SK-N-SH treated with all-trans-retinoic acid at 6 μM for 48 hours (cell line): ENCODE measurements at regions not wholly inside any gene's neighbourhood (a gene's known extent, or its start where the extent isn't known, plus 50 kb on each side); places are given as distances from the start of the nearest gene placed in this dataset.
"Not testable (repeated sequence)": the region's sequence is repeated elsewhere in the genome, so short reads cannot be mapped to it uniquely, and the experiment has no call there.

ENCODE experiments used
- ATAC-seq: fragments of 200-7000 bp; cut with Tn5 transposase; 3 replicates; pipeline ENCODE4 v1.9.1; 2020; ENCODE audit warnings: mild to moderate bottlenecking, moderate library complexity
- ARNTL ChIP-seq: fragments of 450-650 bp; formaldehyde crosslinking; IDR thresholded peaks from 2 replicates; pipeline ENCODE4 v1.5.0; 2020; ENCODE audit warnings: low read depth, mild to moderate bottlenecking, moderate library complexity, borderline replicate concordance
- BACH2 ChIP-seq: fragments of 250-450 bp; sonication (Bioruptor Pico); IDR thresholded peaks from 2 replicates; pipeline ENCODE4 v1.9.0; 2021; ENCODE audit warnings: mild to moderate bottlenecking, borderline replicate concordance
- CSDC2 ChIP-seq: fragments of 250-450 bp; sonication (Bioruptor Pico); IDR thresholded peaks from 2 replicates; pipeline ENCODE4 v1.5.0; 2020; ENCODE audit warnings: mild to moderate bottlenecking, moderate library complexity
- ESRRG ChIP-seq: fragments of 250-450 bp; sonication (Bioruptor Pico); IDR thresholded peaks from 2 replicates; pipeline ENCODE4 v1.6.1; 2021; ENCODE audit warnings: mild to moderate bottlenecking
- GLIS3 ChIP-seq: fragments of 250-450 bp; sonication (Bioruptor Pico); IDR thresholded peaks from 2 replicates; pipeline ENCODE4 v1.5.0; 2020; ENCODE audit warnings: mild to moderate bottlenecking, moderate library complexity
- ISL1 ChIP-seq: fragments of 250-450 bp; sonication (Bioruptor Pico); IDR thresholded peaks from 2 replicates; pipeline ENCODE4 v2.1.2; 2022; ENCODE audit warnings: mild to moderate bottlenecking, moderate library complexity
- OSR1 ChIP-seq: fragments of 250-450 bp; sonication (Bioruptor Pico); IDR thresholded peaks from 2 replicates; pipeline ENCODE4 v1.8.0; 2022; ENCODE audit warnings: moderate library complexity, mild to moderate bottlenecking, inconsistent platforms
- PPARA ChIP-seq: fragments of 250-450 bp; sonication (Bioruptor Pico); IDR thresholded peaks from 2 replicates; pipeline ENCODE4 v1.5.0; 2020; ENCODE audit warnings: mild to moderate bottlenecking, borderline replicate concordance
- RARB ChIP-seq: fragments of 250-450 bp; sonication (Bioruptor Pico); IDR thresholded peaks from 2 replicates; pipeline ENCODE4 v1.8.0; 2021; ENCODE audit warnings: mild to moderate bottlenecking, moderate library complexity
- TOX ChIP-seq: fragments of 250-450 bp; sonication (Bioruptor Pico); IDR thresholded peaks from 2 replicates; pipeline ENCODE4 v1.8.0; 2021; ENCODE audit warnings: mild to moderate bottlenecking, moderate library complexity, borderline replicate concordance
- ZC3H10 ChIP-seq: fragments of 250-450 bp; sonication (Bioruptor Pico); IDR thresholded peaks from 2 replicates; pipeline ENCODE4 v1.5.1; 2021; ENCODE audit warnings: mild to moderate bottlenecking, moderate library complexity
- ZFP3 ChIP-seq: fragments of 250-450 bp; sonication (Bioruptor Pico); IDR thresholded peaks from 2 replicates; pipeline ENCODE4 v1.5.0; 2020; ENCODE audit warnings: mild to moderate bottlenecking, moderate library complexity
- ZFP30 ChIP-seq: fragments of 450-650 bp; formaldehyde crosslinking; IDR thresholded peaks from 2 replicates; pipeline ENCODE4 v1.5.0; 2022; ENCODE audit warnings: mild to moderate bottlenecking, moderate library complexity
- ZNF565 ChIP-seq: fragments of 450-650 bp; formaldehyde crosslinking; conservative IDR thresholded peaks from 2 replicates; pipeline ENCODE4 v1.5.0; 2020; ENCODE audit warnings: low read depth, mild to moderate bottlenecking, moderate library complexity
- ZNF70 ChIP-seq: fragments of 450-650 bp; formaldehyde crosslinking; IDR thresholded peaks from 2 replicates; pipeline ENCODE4 v1.5.0; 2020; ENCODE audit warnings: mild to moderate bottlenecking, moderate library complexity
- ZNF8 ChIP-seq: fragments of 450-650 bp; formaldehyde crosslinking; IDR thresholded peaks from 2 replicates; pipeline ENCODE4 v1.5.0; 2020; ENCODE audit warnings: mild to moderate bottlenecking, moderate library complexity
- TF ChIP-seq, protein P1 (sequence below): fragments of 250-450 bp; sonication (Bioruptor Pico); IDR thresholded peaks from 2 replicates; pipeline ENCODE4 v1.5.1; 2021; ENCODE audit warnings: mild to moderate bottlenecking, moderate library complexity
- TF ChIP-seq, protein P2 (sequence below): fragments of 250-450 bp; sonication (Bioruptor Pico); IDR thresholded peaks from 2 replicates; pipeline ENCODE4 v1.5.0; 2020; ENCODE audit warnings: mild to moderate bottlenecking, moderate library complexity
- TF ChIP-seq, protein P3 (sequence below): fragments of 250-450 bp; sonication (Bioruptor Pico); IDR thresholded peaks from 2 replicates; pipeline ENCODE4 v1.8.0; 2021; ENCODE audit warnings: low read depth, mild to moderate bottlenecking, moderate library complexity, borderline replicate concordance
- TF ChIP-seq, protein P4 (sequence below): fragments of 250-450 bp; sonication (Bioruptor Pico); IDR thresholded peaks from 2 replicates; pipeline ENCODE4 v1.5.1; 2020; ENCODE audit warnings: low read depth, mild to moderate bottlenecking, moderate library complexity

DNA sequence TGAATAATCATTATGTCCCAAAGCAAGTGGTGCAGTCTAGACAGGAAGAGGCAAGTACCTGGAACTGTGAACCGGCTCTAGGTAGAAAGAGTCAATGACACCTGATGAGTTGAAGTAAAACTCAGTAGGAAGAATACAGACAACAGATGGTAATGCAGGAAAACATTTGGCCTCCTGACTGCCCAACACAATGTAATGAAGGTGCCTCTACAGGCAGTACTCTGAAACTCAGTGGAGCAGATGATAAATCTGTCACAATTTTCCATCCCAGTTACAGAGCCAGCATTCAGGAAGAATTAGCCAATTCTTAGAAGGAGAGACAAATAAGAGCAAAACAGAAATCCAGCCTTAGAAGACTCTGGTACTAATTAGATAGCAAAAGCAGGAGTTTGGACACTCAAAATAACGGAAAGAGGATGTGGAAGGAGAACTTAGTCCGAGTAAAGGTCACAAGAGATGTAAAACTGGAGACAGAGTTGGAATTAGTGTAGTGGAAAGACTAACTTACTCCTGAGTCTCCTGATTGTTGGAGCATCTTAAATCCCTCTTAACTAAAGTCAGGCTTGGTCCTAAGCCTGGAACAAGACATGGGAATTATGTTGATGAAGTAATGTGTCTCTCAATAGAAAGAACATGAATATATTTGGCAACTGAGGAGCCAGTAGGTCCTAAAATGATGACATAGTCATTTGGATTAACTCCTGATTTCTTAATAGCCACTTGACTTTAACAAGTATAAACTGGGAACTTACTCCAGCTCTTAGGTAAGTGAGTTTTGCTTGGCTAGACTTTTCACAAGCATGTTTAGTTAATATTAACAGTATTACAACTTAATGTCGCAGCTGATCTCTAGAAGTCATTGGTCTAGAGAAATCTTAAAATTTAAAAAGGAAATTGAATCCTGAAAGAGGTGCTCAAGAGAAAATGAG is 457.3 kb upstream of the MIR17HG start:
- no peak for ATAC-seq
- TF ChIP-seq TOX (CRISPR knock-in tag) (no peak), GLIS3 (CRISPR knock-in tag) (no peak), ARNTL (CRISPR knock-in tag) (no peak), CSDC2 (CRISPR knock-in tag) (no peak)
- TF ChIP-seq, protein P1, sequence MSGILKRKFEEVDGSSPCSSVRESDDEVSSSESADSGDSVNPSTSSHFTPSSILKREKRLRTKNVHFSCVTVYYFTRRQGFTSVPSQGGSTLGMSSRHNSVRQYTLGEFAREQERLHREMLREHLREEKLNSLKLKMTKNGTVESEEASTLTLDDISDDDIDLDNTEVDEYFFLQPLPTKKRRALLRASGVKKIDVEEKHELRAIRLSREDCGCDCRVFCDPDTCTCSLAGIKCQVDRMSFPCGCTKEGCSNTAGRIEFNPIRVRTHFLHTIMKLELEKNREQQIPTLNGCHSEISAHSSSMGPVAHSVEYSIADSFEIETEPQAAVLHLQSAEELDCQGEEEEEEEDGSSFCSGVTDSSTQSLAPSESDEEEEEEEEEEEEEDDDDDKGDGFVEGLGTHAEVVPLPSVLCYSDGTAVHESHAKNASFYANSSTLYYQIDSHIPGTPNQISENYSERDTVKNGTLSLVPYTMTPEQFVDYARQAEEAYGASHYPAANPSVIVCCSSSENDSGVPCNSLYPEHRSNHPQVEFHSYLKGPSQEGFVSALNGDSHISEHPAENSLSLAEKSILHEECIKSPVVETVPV: no peak

DNA sequence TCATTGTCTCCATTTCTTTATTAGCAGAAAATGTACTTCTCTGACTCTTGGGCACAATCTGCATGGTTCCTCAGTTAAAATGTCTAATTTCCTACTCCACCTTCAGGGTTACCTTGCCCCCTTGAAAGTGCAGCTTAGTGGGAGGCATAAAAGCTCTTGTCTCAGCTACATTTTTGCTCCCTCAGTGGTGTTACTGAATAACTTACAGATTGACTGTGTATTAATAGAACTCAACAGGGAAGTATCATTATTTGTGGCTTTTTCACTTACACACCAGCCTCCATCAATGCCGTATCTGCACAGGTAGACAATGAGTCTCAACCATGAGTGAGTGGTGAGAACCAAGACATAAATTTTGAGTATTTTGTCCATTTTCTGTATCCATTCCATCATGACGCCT is 456.2 kb upstream of the MIR17HG start:
- no peak for TF ChIP-seq ZNF565 (CRISPR knock-in tag)
- TF ChIP-seq ZFP30 (CRISPR knock-in tag): no peak
- TF ChIP-seq CSDC2 (CRISPR knock-in tag): no peak
- no peak for TF ChIP-seq ZFP3
- no peak for TF ChIP-seq ISL1 (CRISPR knock-in tag)
- TF ChIP-seq PPARA (CRISPR knock-in tag): no peak
- TF ChIP-seq RARB: no peak
- no peak for TF ChIP-seq ZNF8 (CRISPR knock-in tag)
- no peak for ATAC-seq

DNA sequence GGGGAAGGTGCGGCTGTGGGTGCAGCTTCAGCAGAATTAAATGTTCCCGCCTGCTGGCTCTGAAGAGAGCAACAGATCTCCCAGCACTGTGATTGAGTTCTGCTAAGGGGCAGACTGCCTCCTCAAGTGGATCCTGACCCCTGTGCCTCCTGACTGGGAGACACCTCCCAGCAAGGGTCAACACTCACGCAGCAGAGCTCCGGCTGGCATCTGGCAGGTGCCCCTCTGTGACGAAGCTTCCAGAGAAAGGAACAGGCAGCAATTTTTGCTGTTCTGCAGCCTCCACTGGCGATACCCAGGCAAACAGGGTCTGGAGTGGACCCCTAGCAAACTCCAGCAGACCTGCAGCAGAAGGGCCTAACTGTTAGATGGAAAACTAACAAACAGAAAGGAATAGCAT is 454.3 kb upstream of the MIR17HG start:
- not testable (repeated sequence) for ATAC-seq

DNA sequence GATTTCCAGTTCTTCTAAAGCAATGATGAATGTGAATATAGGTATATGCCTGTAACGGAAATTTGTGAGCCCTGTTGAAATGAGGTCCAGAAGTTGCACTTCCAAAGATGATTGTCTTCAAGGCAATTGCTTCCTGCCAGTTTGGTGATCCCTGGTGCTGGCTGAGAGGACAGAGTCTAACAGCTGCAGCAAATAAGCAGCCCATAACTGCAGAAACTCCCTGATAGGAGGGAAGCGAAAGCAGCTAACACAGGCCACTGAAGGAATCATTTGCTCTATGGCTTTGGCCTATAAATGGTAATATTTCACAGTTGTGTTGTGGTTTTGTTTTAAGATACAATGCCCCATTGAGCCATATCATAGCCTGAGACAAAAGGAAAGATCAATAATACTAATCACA is 451.5 kb upstream of the MIR17HG start:
- ATAC-seq: no peak
- no peak for TF ChIP-seq OSR1
- no peak for TF ChIP-seq ISL1 (CRISPR knock-in tag)
- TF ChIP-seq ZC3H10 (CRISPR knock-in tag): no peak
- TF ChIP-seq PPARA (CRISPR knock-in tag): no peak
- no peak for TF ChIP-seq ZFP30 (CRISPR knock-in tag)
- no peak for TF ChIP-seq RARB
- TF ChIP-seq, protein P2, sequence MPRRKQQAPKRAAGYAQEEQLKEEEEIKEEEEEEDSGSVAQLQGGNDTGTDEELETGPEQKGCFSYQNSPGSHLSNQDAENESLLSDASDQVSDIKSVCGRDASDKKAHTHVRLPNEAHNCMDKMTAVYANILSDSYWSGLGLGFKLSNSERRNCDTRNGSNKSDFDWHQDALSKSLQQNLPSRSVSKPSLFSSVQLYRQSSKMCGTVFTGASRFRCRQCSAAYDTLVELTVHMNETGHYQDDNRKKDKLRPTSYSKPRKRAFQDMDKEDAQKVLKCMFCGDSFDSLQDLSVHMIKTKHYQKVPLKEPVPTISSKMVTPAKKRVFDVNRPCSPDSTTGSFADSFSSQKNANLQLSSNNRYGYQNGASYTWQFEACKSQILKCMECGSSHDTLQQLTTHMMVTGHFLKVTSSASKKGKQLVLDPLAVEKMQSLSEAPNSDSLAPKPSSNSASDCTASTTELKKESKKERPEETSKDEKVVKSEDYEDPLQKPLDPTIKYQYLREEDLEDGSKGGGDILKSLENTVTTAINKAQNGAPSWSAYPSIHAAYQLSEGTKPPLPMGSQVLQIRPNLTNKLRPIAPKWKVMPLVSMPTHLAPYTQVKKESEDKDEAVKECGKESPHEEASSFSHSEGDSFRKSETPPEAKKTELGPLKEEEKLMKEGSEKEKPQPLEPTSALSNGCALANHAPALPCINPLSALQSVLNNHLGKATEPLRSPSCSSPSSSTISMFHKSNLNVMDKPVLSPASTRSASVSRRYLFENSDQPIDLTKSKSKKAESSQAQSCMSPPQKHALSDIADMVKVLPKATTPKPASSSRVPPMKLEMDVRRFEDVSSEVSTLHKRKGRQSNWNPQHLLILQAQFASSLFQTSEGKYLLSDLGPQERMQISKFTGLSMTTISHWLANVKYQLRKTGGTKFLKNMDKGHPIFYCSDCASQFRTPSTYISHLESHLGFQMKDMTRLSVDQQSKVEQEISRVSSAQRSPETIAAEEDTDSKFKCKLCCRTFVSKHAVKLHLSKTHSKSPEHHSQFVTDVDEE (CRISPR knock-in tag): no peak
- no peak for TF ChIP-seq GLIS3 (CRISPR knock-in tag)
- no peak for TF ChIP-seq ZNF8 (CRISPR knock-in tag)
- TF ChIP-seq ESRRG (CRISPR knock-in tag): no peak
- no peak for TF ChIP-seq TOX (CRISPR knock-in tag)
- TF ChIP-seq, protein P1: no peak
- TF ChIP-seq, protein P3, sequence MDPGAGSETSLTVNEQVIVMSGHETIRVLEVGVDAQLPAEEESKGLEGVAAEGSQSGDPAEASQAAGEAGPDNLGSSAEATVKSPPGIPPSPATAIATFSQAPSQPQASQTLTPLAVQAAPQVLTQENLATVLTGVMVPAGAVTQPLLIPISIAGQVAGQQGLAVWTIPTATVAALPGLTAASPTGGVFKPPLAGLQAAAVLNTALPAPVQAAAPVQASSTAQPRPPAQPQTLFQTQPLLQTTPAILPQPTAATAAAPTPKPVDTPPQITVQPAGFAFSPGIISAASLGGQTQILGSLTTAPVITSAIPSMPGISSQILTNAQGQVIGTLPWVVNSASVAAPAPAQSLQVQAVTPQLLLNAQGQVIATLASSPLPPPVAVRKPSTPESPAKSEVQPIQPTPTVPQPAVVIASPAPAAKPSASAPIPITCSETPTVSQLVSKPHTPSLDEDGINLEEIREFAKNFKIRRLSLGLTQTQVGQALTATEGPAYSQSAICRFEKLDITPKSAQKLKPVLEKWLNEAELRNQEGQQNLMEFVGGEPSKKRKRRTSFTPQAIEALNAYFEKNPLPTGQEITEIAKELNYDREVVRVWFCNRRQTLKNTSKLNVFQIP: no peak
- TF ChIP-seq, protein P4, sequence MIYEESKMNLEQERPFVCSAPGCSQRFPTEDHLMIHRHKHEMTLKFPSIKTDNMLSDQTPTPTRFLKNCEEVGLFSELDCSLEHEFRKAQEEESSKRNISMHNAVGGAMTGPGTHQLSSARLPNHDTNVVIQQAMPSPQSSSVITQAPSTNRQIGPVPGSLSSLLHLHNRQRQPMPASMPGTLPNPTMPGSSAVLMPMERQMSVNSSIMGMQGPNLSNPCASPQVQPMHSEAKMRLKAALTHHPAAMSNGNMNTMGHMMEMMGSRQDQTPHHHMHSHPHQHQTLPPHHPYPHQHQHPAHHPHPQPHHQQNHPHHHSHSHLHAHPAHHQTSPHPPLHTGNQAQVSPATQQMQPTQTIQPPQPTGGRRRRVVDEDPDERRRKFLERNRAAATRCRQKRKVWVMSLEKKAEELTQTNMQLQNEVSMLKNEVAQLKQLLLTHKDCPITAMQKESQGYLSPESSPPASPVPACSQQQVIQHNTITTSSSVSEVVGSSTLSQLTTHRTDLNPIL (CRISPR knock-in tag): no peak
- no peak for TF ChIP-seq BACH2 (CRISPR knock-in tag)
- TF ChIP-seq ZNF70 (CRISPR knock-in tag): no peak
- TF ChIP-seq, all 23 proteins: peak for 0
